CD14-positive monocyte (primary cell): ENCODE measurements at regions not wholly inside any gene's neighbourhood (a gene's known extent, or its start where the extent isn't known, plus 50 kb on each side); places are given as distances from the start of the nearest gene placed in this dataset.
A peak's percentile ranks its signal among the peaks of the same experiment; 100 is the strongest.
"Not testable (repeated sequence)": the region's sequence is repeated elsewhere in the genome, so short reads cannot be mapped to it uniquely, and the experiment has no call there.

Experiments used
- DNase-seq, 3 donors: peaks; one replicate each; pipeline ENCODE4 v3.0.0-alpha.2; 2011 to 2022
- H2AFZ ChIP-seq: 2 replicates; pipeline ENCODE4 v1.6.0; 2012; ENCODE audit warnings: mild to moderate bottlenecking, low read depth, low read length, inconsistent platforms; ENCODE audit not compliant: insufficient read depth, poor library complexity, severe bottlenecking
- H3K27ac ChIP-seq, 2 donors: 1 replicate in 1 of 2; 2 replicates in 1 of 2; pipeline ENCODE4 v1.5.1; 2012 to 2013; ENCODE audit warnings: low read length in 2 of 2, control low read depth in 1 of 2, inconsistent platforms in 1 of 2, low read depth in 1 of 2, mild to moderate bottlenecking in 1 of 2
- H3K27me3 ChIP-seq, 2 donors: one replicate each; pipeline versions ENCODE4 v1.6.0 to v1.6.1; 2011 to 2013; ENCODE audit warnings: low read length in 2 of 2; ENCODE audit not compliant: control insufficient read depth in 2 of 2, insufficient read depth in 2 of 2
- H3K36me3 ChIP-seq, 2 donors: replicated peaks in 1 of 2; 1 replicate in 1 of 2; 2 replicates in 1 of 2; pipeline versions ENCODE4 v1.5.1 to v1.6.1; 2012 to 2013; ENCODE audit warnings: low read length in 2 of 2, control low read depth in 1 of 2, inconsistent platforms in 1 of 2, mild to moderate bottlenecking in 1 of 2; ENCODE audit not compliant: insufficient read depth in 2 of 2, control insufficient read depth in 1 of 2
- H3K4me1 ChIP-seq, 2 donors: 1 replicate in 1 of 2; 2 replicates in 1 of 2; pipeline versions ENCODE4 v1.5.1 to v1.6.1; 2012 to 2013; ENCODE audit warnings: low read length in 2 of 2, control low read depth in 1 of 2, inconsistent platforms in 1 of 2, mild to moderate bottlenecking in 1 of 2, moderate library complexity in 1 of 2; ENCODE audit not compliant: insufficient read depth in 2 of 2, control insufficient read depth in 1 of 2
- H3K4me2 ChIP-seq: replicated peaks from 2 replicates; pipeline ENCODE3; 2012; ENCODE audit warnings: low read length, moderate library complexity, mild to moderate bottlenecking; ENCODE audit not compliant: poor library complexity, severe bottlenecking; ENCODE audit errors: extremely low read depth
- H3K4me3 ChIP-seq, 3 experiments: fragments of 200-600 bp in 1 of 3; sonication (generic) in 1 of 3; replicated peaks in 1 of 3; 1 replicate in 2 of 3; 2 replicates in 1 of 3; pipeline ENCODE4 v1.5.1; 2011 to 2013; ENCODE audit warnings: low read length in 3 of 3, mild to moderate bottlenecking in 3 of 3, control low read depth in 2 of 3, low read depth in 2 of 3, inconsistent platforms in 1 of 3, moderate library complexity in 1 of 3
- H3K79me2 ChIP-seq: 2 replicates; pipeline ENCODE4 v1.6.0; 2012; ENCODE audit warnings: mild to moderate bottlenecking, control low read depth, inconsistent platforms, low read length, moderate library complexity; ENCODE audit not compliant: insufficient read depth
- H3K9ac ChIP-seq: 2 replicates; pipeline ENCODE4 v1.6.0; 2017; ENCODE audit warnings: low read length, mild to moderate bottlenecking; ENCODE audit not compliant: insufficient read depth, poor library complexity, severe bottlenecking
- H3K9me3 ChIP-seq, 2 donors: replicated peaks in 1 of 2; 1 replicate in 1 of 2; 2 replicates in 1 of 2; pipeline versions ENCODE4 v1.5.1 to v1.6.1; 2012 to 2013; ENCODE audit warnings: low read length in 2 of 2, control low read depth in 1 of 2; ENCODE audit not compliant: control insufficient read depth in 1 of 2, insufficient read depth in 1 of 2
- H4K20me1 ChIP-seq: 2 replicates; pipeline ENCODE4 v1.6.0; 2012; ENCODE audit warnings: mild to moderate bottlenecking, low read length, control low read depth, moderate library complexity; ENCODE audit not compliant: insufficient read depth
- H3K27ac Mint-ChIP-seq, 7 donors: one replicate each; pipeline ENCODE4 v1.8.0; 2020; ENCODE audit warnings: mild to moderate bottlenecking in 7 of 7, mixed read lengths in 7 of 7, moderate library complexity in 6 of 7, inconsistent platforms in 2 of 7
- H3K27me3 Mint-ChIP-seq, 3 donors: one replicate each; pipeline ENCODE4 v1.8.0; 2021 to 2022; ENCODE audit warnings: low read depth in 3 of 3, mild to moderate bottlenecking in 3 of 3, mixed read lengths in 3 of 3, moderate library complexity in 3 of 3, inconsistent platforms in 1 of 3
- H3K36me3 Mint-ChIP-seq, 2 donors: one replicate each; pipeline ENCODE4 v1.8.0; 2020; ENCODE audit warnings: mixed read lengths in 2 of 2, inconsistent platforms in 1 of 2, mild to moderate bottlenecking in 1 of 2
- H3K4me1 Mint-ChIP-seq: one replicate; pipeline ENCODE4 v1.8.0; 2020; ENCODE audit warnings: mild to moderate bottlenecking, mixed read lengths
- H3K4me3 Mint-ChIP-seq, 2 donors: one replicate each; pipeline ENCODE4 v1.8.0; 2020; ENCODE audit warnings: mild to moderate bottlenecking in 2 of 2, mixed read lengths in 2 of 2, moderate library complexity in 1 of 2
- H3K9me3 Mint-ChIP-seq, 7 donors: one replicate each; pipeline ENCODE4 v1.8.0; 2020 to 2022; ENCODE audit warnings: mixed read lengths in 7 of 7, mild to moderate bottlenecking in 6 of 7, moderate library complexity in 6 of 7, inconsistent platforms in 2 of 7
- CTCF ChIP-seq: fragments of 200-600 bp; IDR thresholded peaks from one replicate; pipeline ENCODE4 v1.8.0; 2022; ENCODE audit warnings: antibody characterized with exemption, mild to moderate bottlenecking
- WGBS: methylation state at CpG from one replicate; pipeline ENCODE4 v1.1.5; 2013; ENCODE audit warnings: missing lambda C conversion rate; ENCODE audit not compliant: insufficient coverage; 5-methylcytosine and 5-hydroxymethylcytosine counted together
- intact Hi-C, 2 donors: fragments of 100-400 bp; cut with micrococcal nuclease; formaldehyde crosslinking; loops; one replicate each; pipeline versions ENCODE4 v1.15.0 to v1.15.1; 2023

- Histone ChIP-seq H3K4me1 (peaks cover 39 to 54% of the 10 kb centered on the region in 2 donors), H2AFZ (no peak overlapping the region), H3K9me3 (no peaks in the 10 kb centered on the region), H3K27me3 (no peaks in the 10 kb centered on the region), H3K4me2 (no peak overlapping the region), H4K20me1 (no peaks in the 10 kb centered on the region), H3K36me3 (no peaks in the 10 kb centered on the region), H3K9ac (no peak overlapping the region), H3K27ac (no peak overlapping the region), H3K4me3 (no peak overlapping the region), H3K79me2 (no peaks in the 10 kb centered on the region)
- intact Hi-C loops = loop anchor here in 1 of 2 donors (5.0 kb wide), 1 partner anchor 45 kb away; no protein-coding TSS in a partner anchor
- DNase-seq = peak in 2 of 3 donors; percentile 14 to 48
- Mint-ChIP-seq H3K4me3 (no peak overlapping the region), H3K36me3 (no peaks in the 10 kb centered on the region), H3K9me3 (no peaks in the 10 kb centered on the region), H3K27me3 (peaks cover 2 to 6% (median 5%) of the 10 kb centered on the region in 3 donors), H3K4me1 (peaks cover 62% of the 10 kb centered on the region), H3K27ac (peak overlapping the region in 1 of 7 donors; percentile 30)
- TF ChIP-seq CTCF = no peak
- WGBS = no CpG with 5 or more reads among the region's 5 CpGs
Observed at GRCh38 chr9:752201-752600, 89.3 kb upstream of the DMRT1 start.

GRCh38 chr9:752681-753200 is 88.8 kb upstream of the DMRT1 start:
- H3K27me3 ChIP-seq = no peaks in the 10 kb centered on the region
- H3K27ac Mint-ChIP-seq = peak overlapping the region in 1 of 7 donors; percentile 46
- H3K9me3 ChIP-seq = no peaks in the 10 kb centered on the region
- no peak for DNase-seq
- H2AFZ ChIP-seq = no peak overlapping the region
- no peak overlapping the region for H3K9ac ChIP-seq
- no peaks in the 10 kb centered on the region for H4K20me1 ChIP-seq
- H3K79me2 ChIP-seq = no peaks in the 10 kb centered on the region
- no peaks in the 10 kb centered on the region for H3K36me3 Mint-ChIP-seq
- no peaks in the 10 kb centered on the region for H3K36me3 ChIP-seq
- no peak overlapping the region for H3K4me3 ChIP-seq
- no peaks in the 10 kb centered on the region for H3K9me3 Mint-ChIP-seq
- H3K4me2 ChIP-seq = no peak overlapping the region
- intact Hi-C loops = loop anchor here in 1 of 2 donors (5.0 kb wide), 1 partner anchor 45 kb away; no protein-coding TSS in a partner anchor
- no peak for TF ChIP-seq CTCF
- H3K4me1 ChIP-seq = peaks cover 39 to 57% of the 10 kb centered on the region in 2 donors
- peaks cover 67% of the 10 kb centered on the region for H3K4me1 Mint-ChIP-seq
- H3K27ac ChIP-seq = no peak overlapping the region
- WGBS = 30% methylated on average over 1 of the region's 6 CpGs
- peaks cover 2 to 7% (median 6%) of the 10 kb centered on the region in 3 donors for H3K27me3 Mint-ChIP-seq
- no peak overlapping the region for H3K4me3 Mint-ChIP-seq

- WGBS = 92% methylated on average over 5 of the region's 9 CpGs
- not testable (repeated sequence) for DNase-seq
Observed at GRCh38 chr9:753734-754133, 87.8 kb upstream of the DMRT1 start.

More at GRCh38 chr9:753734-754133, 87.8 kb upstream of the DMRT1 start:
- H3K4me3 Mint-ChIP-seq, H3K36me3 Mint-ChIP-seq, H3K27me3 ChIP-seq, H4K20me1 ChIP-seq, H3K79me2 ChIP-seq, H3K9me3 Mint-ChIP-seq, H2AFZ ChIP-seq, H3K9ac ChIP-seq, H3K27ac ChIP-seq, H3K9me3 ChIP-seq, H3K4me2 ChIP-seq, H3K27me3 Mint-ChIP-seq, H3K4me3 ChIP-seq, H3K36me3 ChIP-seq: not testable (repeated sequence)
- intact Hi-C loops = loop anchor here in 1 of 2 donors (5.0 kb wide), 1 partner anchor 46 kb away; no protein-coding TSS in a partner anchor
- H3K4me1 ChIP-seq = peaks cover 42 to 67% of the 10 kb centered on the region in 2 donors
- Mint-ChIP-seq H3K27ac (peak overlapping the region in 1 of 7 donors; percentile 15), H3K4me1 (peaks cover 76% of the 10 kb centered on the region)
